SK-N-SH treated with all-trans-retinoic acid at 6 μM for 48 hours (cell line): ENCODE measurements at regions not wholly inside any gene's neighbourhood (a gene's known extent, or its start where the extent isn't known, plus 50 kb on each side); places are given as distances from the start of the nearest gene placed in this dataset.

Experiments used
- ARNTL ChIP-seq: fragments of 450-650 bp; formaldehyde crosslinking; IDR thresholded peaks from 2 replicates; pipeline ENCODE4 v1.5.0; 2020; ENCODE audit warnings: low read depth, mild to moderate bottlenecking, moderate library complexity, borderline replicate concordance
- CREB5 ChIP-seq: fragments of 250-450 bp; sonication (Bioruptor Pico); IDR thresholded peaks from 2 replicates; pipeline ENCODE4 v1.5.1; 2020; ENCODE audit warnings: low read depth, mild to moderate bottlenecking, moderate library complexity
- CSDC2 ChIP-seq: fragments of 250-450 bp; sonication (Bioruptor Pico); IDR thresholded peaks from 2 replicates; pipeline ENCODE4 v1.5.0; 2020; ENCODE audit warnings: mild to moderate bottlenecking, moderate library complexity
- CSRNP3 ChIP-seq: fragments of 250-450 bp; sonication (Bioruptor Pico); IDR thresholded peaks from 2 replicates; pipeline ENCODE4 v1.5.1; 2021; ENCODE audit warnings: mild to moderate bottlenecking, moderate library complexity
- GLIS3 ChIP-seq: fragments of 250-450 bp; sonication (Bioruptor Pico); IDR thresholded peaks from 2 replicates; pipeline ENCODE4 v1.5.0; 2020; ENCODE audit warnings: mild to moderate bottlenecking, moderate library complexity
- PATZ1 ChIP-seq: fragments of 250-450 bp; sonication (Bioruptor Pico); IDR thresholded peaks from 2 replicates; pipeline ENCODE4 v1.8.0; 2020; ENCODE audit warnings: mild to moderate bottlenecking, moderate library complexity, borderline replicate concordance
- POU6F1 ChIP-seq: fragments of 250-450 bp; sonication (Bioruptor Pico); IDR thresholded peaks from 2 replicates; pipeline ENCODE4 v1.8.0; 2021; ENCODE audit warnings: low read depth, mild to moderate bottlenecking, moderate library complexity, borderline replicate concordance
- RARB ChIP-seq: fragments of 250-450 bp; sonication (Bioruptor Pico); IDR thresholded peaks from 2 replicates; pipeline ENCODE4 v1.8.0; 2021; ENCODE audit warnings: mild to moderate bottlenecking, moderate library complexity
- SNAI2 ChIP-seq: fragments of 250-450 bp; sonication (Bioruptor Pico); IDR thresholded peaks from 2 replicates; pipeline ENCODE4 v1.5.0; 2020; ENCODE audit warnings: mild to moderate bottlenecking, moderate library complexity
- TCF4 ChIP-seq: fragments of 250-450 bp; sonication (Bioruptor Pico); IDR thresholded peaks from 2 replicates; pipeline ENCODE4 v1.8.0; 2021; ENCODE audit warnings: mild to moderate bottlenecking, moderate library complexity, borderline replicate concordance
- TSHZ2 ChIP-seq: fragments of 250-450 bp; sonication (Bioruptor Pico); IDR thresholded peaks from 2 replicates; pipeline ENCODE4 v1.5.0; 2020; ENCODE audit warnings: mild to moderate bottlenecking, moderate library complexity
- ZFP3 ChIP-seq: fragments of 250-450 bp; sonication (Bioruptor Pico); IDR thresholded peaks from 2 replicates; pipeline ENCODE4 v1.5.0; 2020; ENCODE audit warnings: mild to moderate bottlenecking, moderate library complexity
- ZFP30 ChIP-seq: fragments of 450-650 bp; formaldehyde crosslinking; IDR thresholded peaks from 2 replicates; pipeline ENCODE4 v1.5.0; 2022; ENCODE audit warnings: mild to moderate bottlenecking, moderate library complexity
- ZNF70 ChIP-seq: fragments of 450-650 bp; formaldehyde crosslinking; IDR thresholded peaks from 2 replicates; pipeline ENCODE4 v1.5.0; 2020; ENCODE audit warnings: mild to moderate bottlenecking, moderate library complexity

- TF ChIP-seq RARB (CRISPR knock-in tag) (no peak), CSRNP3 (CRISPR knock-in tag) (no peak), ZNF70 (CRISPR knock-in tag) (no peak), ZFP3 (CRISPR knock-in tag) (no peak), ZFP30 (CRISPR knock-in tag) (no peak), SNAI2 (CRISPR knock-in tag) (no peak), PATZ1 (CRISPR knock-in tag) (no peak), POU6F1 (CRISPR knock-in tag) (no peak), TCF4 (no peak), GLIS3 (CRISPR knock-in tag) (no peak), ARNTL (CRISPR knock-in tag) (no peak), TSHZ2 (CRISPR knock-in tag) (no peak), CSDC2 (CRISPR knock-in tag) (no peak), CREB5 (CRISPR knock-in tag) (no peak)
Observed at GRCh38 chr2:139610512-139610911, 830.3 kb upstream of the NXPH2 start.
